Gastrocnemius medialis (tissue), 4 donors: ENCODE measurements at regions not wholly inside any gene's neighbourhood (a gene's known extent, or its start where the extent isn't known, plus 50 kb on each side); places are given as distances from the start of the nearest gene placed in this dataset.

Experiments
- ATAC-seq, 2 donors: fragments of 150-250 bp; one replicate each; pipeline ENCODE4 v1.9.1; 2016
- DNase-seq, 2 donors: peaks; one replicate each; pipeline ENCODE4 v3.0.0-alpha.2; 2019
- H3K27ac ChIP-seq, 4 donors: fragments of 200-600 bp; sonication (generic); 1 replicate in 1 of 4; 2 replicates in 3 of 4; pipeline ENCODE4 v1.5.1; 2016 to 2018; ENCODE audit warnings: mild to moderate bottlenecking in 2 of 4, moderate library complexity in 1 of 4
- H3K27me3 ChIP-seq, 3 donors: fragments of 200-600 bp; sonication (generic) in 2 of 3; 1 replicate in 1 of 3; 2 replicates in 2 of 3; pipeline versions ENCODE4 v1.5.1 to v1.6.0; 2016 to 2019; ENCODE audit warnings: mild to moderate bottlenecking in 1 of 3, moderate library complexity in 1 of 3
- H3K36me3 ChIP-seq, 2 donors: fragments of 200-600 bp; sonication (generic) in 1 of 2; one replicate each; pipeline ENCODE4 v1.5.1; 2017 to 2018
- H3K4me1 ChIP-seq, 2 donors: fragments of 200-600 bp; sonication (generic) in 1 of 2; one replicate each; pipeline ENCODE4 v1.5.1; 2016 to 2017; ENCODE audit warnings: mild to moderate bottlenecking in 2 of 2
- H3K4me3 ChIP-seq, 4 donors: fragments of 200-600 bp; sonication (generic) in 3 of 4; 1 replicate in 1 of 4; 2 replicates in 3 of 4; pipeline ENCODE4 v1.5.1; 2016 to 2019; ENCODE audit warnings: mild to moderate bottlenecking in 2 of 4
- H3K9me3 ChIP-seq, 3 donors: fragments of 200-600 bp; sonication (generic) in 2 of 3; 1 replicate in 1 of 3; 2 replicates in 2 of 3; pipeline ENCODE4 v1.5.1; 2016 to 2019
- CTCF ChIP-seq, 5 experiments: fragments of 450-650 bp in 3 of 5; fragments of 200-600 bp in 2 of 5; sonication (generic) in 2 of 5; IDR thresholded peaks in 4 of 5; conservative IDR thresholded peaks in 1 of 5; 1 replicate in 4 of 5; 2 replicates in 1 of 5; pipeline ENCODE4 v1.5.1; 2016 to 2019; ENCODE audit warnings: antibody characterized with exemption in 5 of 5, mild to moderate bottlenecking in 3 of 5, moderate library complexity in 3 of 5
- POLR2A ChIP-seq, 2 donors: fragments of 450-650 bp; IDR thresholded peaks; one replicate each; pipeline ENCODE4 v1.6.1; 2017; ENCODE audit warnings: antibody characterized with exemption in 2 of 2, mild to moderate bottlenecking in 2 of 2, moderate library complexity in 2 of 2
- in situ Hi-C, 4 donors: fragments of 200-750 bp; cut with MboI; loops; one replicate each; pipeline versions ENCODE4 v1.15.0 to v1.8.0; 2017; ENCODE audit warnings: low sequenced_read_pairs in 4 of 4
- intact Hi-C: fragments of 100-400 bp; cut with DNase I; formaldehyde crosslinking; loops from one replicate; pipeline ENCODE4 v1.15.1; 2023; ENCODE audit warnings: low total_unique reads

- in situ Hi-C loops (loop anchor here in 3 of 4 donors (25.0 kb wide), 1 partner anchor 650 kb away; no protein-coding TSS in a partner anchor), intact Hi-C loops (no loop called here)
- Histone ChIP-seq H3K4me3 (no peak overlapping the region), H3K9me3 (no peaks in the 10 kb centered on the region), H3K4me1 (peaks cover 0 to 9% of the 10 kb centered on the region in 2 donors), H3K27ac (no peak overlapping the region), H3K36me3 (no peaks in the 10 kb centered on the region), H3K27me3 (peaks cover 0 to 3% (median 0%) of the 10 kb centered on the region in 3 donors)
- no peak for ATAC-seq
- no peak for DNase-seq
- TF ChIP-seq POLR2A (IDR thresholded peaks at IDR 0.05) (no peak), CTCF (IDR thresholded peaks at IDR 0.05 in 4 of 5, conservative IDR thresholded peaks at IDR 0.05 in 1 of 5) (no peak)
These were observed 70.9 kb upstream of the ARHGAP36 start for GRCh38 chrX:130987241-130987640.

- in situ Hi-C loops: loop anchor here in 3 of 4 donors (25.0 kb wide), 1 partner anchor 647 kb away; no protein-coding TSS in a partner anchor
- no peak for DNase-seq
- Histone ChIP-seq H3K4me1 (peaks cover 0 to 9% of the 10 kb centered on the region in 2 donors), H3K4me3 (no peak overlapping the region), H3K27me3 (peaks cover 0 to 3% (median 0%) of the 10 kb centered on the region in 3 donors), H3K9me3 (no peaks in the 10 kb centered on the region), H3K27ac (no peak overlapping the region), H3K36me3 (no peaks in the 10 kb centered on the region)
- no peak for TF ChIP-seq CTCF (IDR thresholded peaks at IDR 0.05 in 4 of 5, conservative IDR thresholded peaks at IDR 0.05 in 1 of 5)
- TF ChIP-seq POLR2A (IDR thresholded peaks at IDR 0.05): no peak
- no peak for ATAC-seq
- intact Hi-C loops: no loop called here
These were observed 67.4 kb upstream of the ARHGAP36 start for GRCh38 chrX:130990723-130991122.

- TF ChIP-seq CTCF (IDR thresholded peaks at IDR 0.05 in 4 of 5, conservative IDR thresholded peaks at IDR 0.05 in 1 of 5): peak in 3 of 5 experiments; percentile 25 to 53 (median 38)
- TF ChIP-seq POLR2A (IDR thresholded peaks at IDR 0.05): no peak
- Histone ChIP-seq H3K4me3 (no peak overlapping the region), H3K27me3 (peaks cover 0 to 3% (median 0%) of the 10 kb centered on the region in 3 donors), H3K27ac (peak overlapping the region; percentile 55 to 73 (median 66)), H3K4me1 (peaks cover 0 to 13% of the 10 kb centered on the region in 2 donors), H3K9me3 (no peaks in the 10 kb centered on the region), H3K36me3 (no peaks in the 10 kb centered on the region)
- ATAC-seq: no peak
- DNase-seq: no peak
- in situ Hi-C loops: loop anchor here in 3 of 4 donors (25.0 kb wide), 1 partner anchor 643 kb away; no protein-coding TSS in a partner anchor
- intact Hi-C loops: loop anchor here (1.0 kb wide), 1 partner anchor 9 kb away; no protein-coding TSS in a partner anchor
These were observed 63.5 kb upstream of the ARHGAP36 start for GRCh38 chrX:130994671-130995070.

GRCh38 chrX:130995439-130995838, 62.7 kb upstream of the ARHGAP36 start:
- H3K4me3 ChIP-seq: no peak overlapping the region
- peak; percentile 60 to 72 for DNase-seq
- peaks cover 0 to 13% of the 10 kb centered on the region in 2 donors for H3K4me1 ChIP-seq
- H3K9me3 ChIP-seq: no peaks in the 10 kb centered on the region
- in situ Hi-C loops: loop anchor here in 3 of 4 donors (25.0 kb wide), 1 partner anchor 642 kb away; no protein-coding TSS in a partner anchor
- intact Hi-C loops: loop anchor here (1.0 kb wide), 1 partner anchor 10 kb away; no protein-coding TSS in a partner anchor
- TF ChIP-seq CTCF (IDR thresholded peaks at IDR 0.05 in 4 of 5, conservative IDR thresholded peaks at IDR 0.05 in 1 of 5): no peak
- no peak for TF ChIP-seq POLR2A (IDR thresholded peaks at IDR 0.05)
- peak overlapping the region; percentile 55 to 73 (median 66) for H3K27ac ChIP-seq
- ATAC-seq: peak; percentile 96 to 97
- H3K27me3 ChIP-seq: peaks cover 0 to 3% (median 0%) of the 10 kb centered on the region in 3 donors
- H3K36me3 ChIP-seq: no peaks in the 10 kb centered on the region
